ENCODE measurements at regions not wholly inside any gene's neighbourhood (a gene's known extent, or its start where the extent isn't known, plus 50 kb on each side); places are given as distances from the start of the nearest gene placed in this dataset.

DNA sequence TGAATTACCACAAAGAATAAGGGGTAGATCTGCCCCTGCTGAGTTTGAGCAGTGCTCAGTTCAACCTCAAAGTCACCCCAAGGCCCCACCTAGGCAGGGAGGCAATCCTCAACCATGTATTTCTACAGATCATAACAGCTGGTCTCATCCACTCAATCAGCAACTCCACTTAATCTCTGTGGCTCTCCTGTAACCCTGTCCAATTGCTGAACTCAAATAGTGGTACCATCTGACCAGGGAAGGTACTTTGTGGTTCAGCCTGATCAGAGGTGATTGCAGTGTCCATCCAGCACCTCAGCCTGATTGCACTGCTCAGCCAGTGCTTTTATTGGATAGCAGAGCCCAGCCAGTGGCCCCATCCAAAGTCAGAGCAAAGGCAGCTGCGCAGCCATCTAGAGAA, 91.0 kb upstream of the SLC4A10 start:
- no peaks in the 10 kb centered on the region for H3K27me3 ChIP-seq (ENCODE audit: insufficient read depth, low read length)
- no peaks in the 10 kb centered on the region for H3K9me2 ChIP-seq (ENCODE audit: low read depth, low read length)
- no peak overlapping the region for H3K27ac ChIP-seq (ENCODE audit: low read depth, low read length, poor library complexity, severe bottlenecking)
- no peak overlapping the region for H3K9ac ChIP-seq (ENCODE audit: low read length)
- no peak overlapping the region for H3K4me3 ChIP-seq (ENCODE audit: low read depth, low read length, poor library complexity, severe bottlenecking)
- H3K79me2 ChIP-seq (ENCODE audit: insufficient read depth, low read length): no peaks in the 10 kb centered on the region
- H3K36me3 ChIP-seq (ENCODE audit: insufficient read depth, low read length): no peaks in the 10 kb centered on the region
- TF ChIP-seq, protein P1, sequence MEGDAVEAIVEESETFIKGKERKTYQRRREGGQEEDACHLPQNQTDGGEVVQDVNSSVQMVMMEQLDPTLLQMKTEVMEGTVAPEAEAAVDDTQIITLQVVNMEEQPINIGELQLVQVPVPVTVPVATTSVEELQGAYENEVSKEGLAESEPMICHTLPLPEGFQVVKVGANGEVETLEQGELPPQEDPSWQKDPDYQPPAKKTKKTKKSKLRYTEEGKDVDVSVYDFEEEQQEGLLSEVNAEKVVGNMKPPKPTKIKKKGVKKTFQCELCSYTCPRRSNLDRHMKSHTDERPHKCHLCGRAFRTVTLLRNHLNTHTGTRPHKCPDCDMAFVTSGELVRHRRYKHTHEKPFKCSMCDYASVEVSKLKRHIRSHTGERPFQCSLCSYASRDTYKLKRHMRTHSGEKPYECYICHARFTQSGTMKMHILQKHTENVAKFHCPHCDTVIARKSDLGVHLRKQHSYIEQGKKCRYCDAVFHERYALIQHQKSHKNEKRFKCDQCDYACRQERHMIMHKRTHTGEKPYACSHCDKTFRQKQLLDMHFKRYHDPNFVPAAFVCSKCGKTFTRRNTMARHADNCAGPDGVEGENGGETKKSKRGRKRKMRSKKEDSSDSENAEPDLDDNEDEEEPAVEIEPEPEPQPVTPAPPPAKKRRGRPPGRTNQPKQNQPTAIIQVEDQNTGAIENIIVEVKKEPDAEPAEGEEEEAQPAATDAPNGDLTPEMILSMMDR (IDR thresholded peaks at IDR 0.05; ENCODE audit: low read length): no peak
- no peak for TF ChIP-seq EZH2 (IDR thresholded peaks at IDR 0.05; ENCODE audit: borderline replicate concordance, low read length)
- no peaks in the 10 kb centered on the region for H4K20me1 ChIP-seq (ENCODE audit: insufficient read depth, low read length)
- H3K4me2 ChIP-seq (ENCODE audit: low read length): no peak overlapping the region
- no peak overlapping the region for H2AFZ ChIP-seq (ENCODE audit: low read length)
- H3K9me3 ChIP-seq (ENCODE audit: low read length): no peaks in the 10 kb centered on the region
- no peaks in the 10 kb centered on the region for H3F3A ChIP-seq (ENCODE audit: insufficient read depth, low read length)
- H3K4me1 ChIP-seq (ENCODE audit: insufficient read depth, low read length, severe bottlenecking): no peaks in the 10 kb centered on the region

DNA sequence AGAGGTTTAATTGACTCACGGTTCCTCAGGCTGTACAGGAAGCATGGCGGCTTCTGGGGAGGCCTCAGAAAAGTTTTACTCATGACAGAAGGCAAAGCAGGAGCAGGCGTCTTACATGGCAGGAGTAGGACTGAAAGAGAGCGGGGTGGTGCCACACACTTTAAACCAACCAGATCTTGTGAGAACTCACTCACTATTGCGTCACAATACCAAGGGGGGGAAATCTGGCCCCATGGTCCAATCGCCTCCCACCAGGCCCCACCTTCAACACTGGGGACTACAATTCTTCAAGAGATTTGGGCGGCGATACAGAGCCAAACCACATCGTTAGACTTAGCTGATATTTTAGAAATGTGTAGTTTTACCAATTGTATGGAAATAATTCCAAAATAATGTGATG, 77.6 kb upstream of the SLC4A10 start:
- Histone ChIP-seq H4K20me1 (ENCODE audit: insufficient read depth, low read length) (no peaks in the 10 kb centered on the region), H3K27ac (ENCODE audit: low read depth, low read length, poor library complexity, severe bottlenecking) (no peak overlapping the region), H3K79me2 (ENCODE audit: insufficient read depth, low read length) (no peaks in the 10 kb centered on the region), H3K4me2 (ENCODE audit: low read length) (no peak overlapping the region), H3K4me3 (ENCODE audit: low read depth, low read length, poor library complexity, severe bottlenecking) (no peak overlapping the region), H3K27me3 (ENCODE audit: insufficient read depth, low read length) (no peaks in the 10 kb centered on the region), H2AFZ (ENCODE audit: low read length) (no peak overlapping the region), H3F3A (ENCODE audit: insufficient read depth, low read length) (no peaks in the 10 kb centered on the region), H3K9ac (ENCODE audit: low read length) (no peak overlapping the region), H3K4me1 (ENCODE audit: insufficient read depth, low read length, severe bottlenecking) (no peaks in the 10 kb centered on the region), H3K9me2 (ENCODE audit: low read depth, low read length) (no peaks in the 10 kb centered on the region), H3K36me3 (ENCODE audit: insufficient read depth, low read length) (no peaks in the 10 kb centered on the region), H3K9me3 (ENCODE audit: low read length) (no peaks in the 10 kb centered on the region)
- no peak for TF ChIP-seq EZH2 (IDR thresholded peaks at IDR 0.05; ENCODE audit: borderline replicate concordance, low read length)
- TF ChIP-seq, protein P1 (IDR thresholded peaks at IDR 0.05; ENCODE audit: low read length): no peak

GRCh38 chr2:161547130-161547529, 77.1 kb upstream of the SLC4A10 start:
- Histone ChIP-seq H3K9ac (ENCODE audit: low read length) (no peak overlapping the region), H3K4me2 (ENCODE audit: low read length) (no peak overlapping the region), H3K4me3 (ENCODE audit: low read depth, low read length, poor library complexity, severe bottlenecking) (no peak overlapping the region), H3K27me3 (ENCODE audit: insufficient read depth, low read length) (no peaks in the 10 kb centered on the region), H3K27ac (ENCODE audit: low read depth, low read length, poor library complexity, severe bottlenecking) (no peak overlapping the region), H3F3A (ENCODE audit: insufficient read depth, low read length) (no peaks in the 10 kb centered on the region), H2AFZ (ENCODE audit: low read length) (no peak overlapping the region), H3K4me1 (ENCODE audit: insufficient read depth, low read length, severe bottlenecking) (no peaks in the 10 kb centered on the region), H3K36me3 (ENCODE audit: insufficient read depth, low read length) (no peaks in the 10 kb centered on the region), H3K9me3 (ENCODE audit: low read length) (no peaks in the 10 kb centered on the region), H3K79me2 (ENCODE audit: insufficient read depth, low read length) (no peaks in the 10 kb centered on the region), H4K20me1 (ENCODE audit: insufficient read depth, low read length) (no peaks in the 10 kb centered on the region), H3K9me2 (ENCODE audit: low read depth, low read length) (no peaks in the 10 kb centered on the region)
- TF ChIP-seq, protein P1 (IDR thresholded peaks at IDR 0.05; ENCODE audit: low read length): no peak
- no peak for TF ChIP-seq EZH2 (IDR thresholded peaks at IDR 0.05; ENCODE audit: borderline replicate concordance, low read length)
